ENCODE measurements at regions not wholly inside any gene's neighbourhood (a gene's known extent, or its start where the extent isn't known, plus 50 kb on each side); places are given as distances from the start of the nearest gene placed in this dataset.

DNA sequence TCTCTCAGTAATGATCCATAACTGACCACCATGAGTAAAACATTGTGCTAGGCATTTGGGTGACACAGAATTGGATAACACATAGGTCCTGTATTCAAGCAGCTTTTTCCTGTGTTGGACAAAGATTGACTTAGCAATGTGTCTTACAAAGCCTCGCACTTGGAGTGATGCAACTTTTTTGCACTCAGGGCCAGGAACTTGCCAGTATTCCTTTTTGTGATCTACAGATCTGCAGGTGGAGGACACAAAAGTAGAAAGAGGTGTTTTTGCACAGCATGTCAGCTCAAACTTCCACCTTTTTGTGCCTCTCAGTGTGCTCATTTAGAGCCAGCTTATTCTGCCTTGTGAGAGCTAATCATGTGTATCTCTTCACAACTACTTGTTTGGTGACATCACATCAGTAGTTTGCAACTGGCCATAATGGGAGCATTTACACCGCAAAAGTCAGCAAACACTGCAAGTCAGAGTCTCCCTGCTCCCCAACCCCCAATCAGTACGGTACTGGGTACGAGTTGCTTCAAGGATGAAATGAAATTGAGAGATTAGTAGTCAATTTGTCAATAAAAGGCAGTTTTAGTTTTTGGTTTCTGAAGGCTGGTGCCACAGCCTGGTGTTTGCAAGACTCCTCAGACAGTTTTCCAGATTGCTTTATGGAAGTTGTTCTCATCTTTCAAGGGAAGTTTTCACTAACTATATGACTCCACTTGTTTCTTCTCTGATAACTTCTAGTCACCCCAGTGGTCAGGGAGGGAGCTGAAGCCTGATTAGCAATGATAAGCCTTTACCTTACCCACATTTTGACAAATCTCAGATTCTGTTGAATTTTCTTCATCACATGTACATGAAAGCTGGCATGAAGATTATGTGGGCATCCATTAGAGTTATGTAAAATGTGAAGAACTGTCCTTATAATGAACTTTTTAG lies 149.1 kb downstream of the PDCD6IP start:
- intact Hi-C loops (cut with DNase I; ENCODE audit: low total_unique reads): no loop called here
- WGBS, 2 donors: 71 to 76% methylated on average over 4 of the region's 4 CpGs
- no peak for DNase-seq (ENCODE audit: low spot score in 2 of 2)
- H3K4me3 ChIP-seq (ENCODE audit: low read depth, poor library complexity, severe bottlenecking): no peak overlapping the region
- TF ChIP-seq POLR2A (IDR thresholded peaks at IDR 0.05): no peak
- TF ChIP-seq CTCF (IDR thresholded peaks at IDR 0.05): no peak

DNA sequence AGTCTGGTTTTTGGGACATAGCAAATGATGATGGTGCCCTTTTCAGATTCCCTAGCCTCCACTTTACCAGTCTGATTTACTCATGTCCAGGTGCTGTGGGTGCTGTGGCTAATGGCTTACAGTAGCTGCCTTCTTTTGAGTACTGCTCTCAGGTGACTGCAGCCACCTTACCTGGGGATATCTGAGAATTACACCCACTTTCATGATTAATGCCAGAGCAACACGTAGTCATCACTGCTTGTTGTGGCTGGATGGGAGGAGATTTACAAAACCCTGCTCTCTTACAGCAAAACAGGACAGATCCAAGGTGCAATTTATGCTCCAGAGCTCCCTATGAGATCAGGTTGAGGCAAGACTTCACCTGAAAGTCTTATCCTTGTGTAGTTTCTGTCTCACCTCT lies 150.6 kb downstream of the PDCD6IP start:
- intact Hi-C loops (cut with DNase I; ENCODE audit: low total_unique reads): no loop called here
- DNase-seq (ENCODE audit: low spot score in 2 of 2): no peak
- no peak for TF ChIP-seq POLR2A (IDR thresholded peaks at IDR 0.05)
- no peak for TF ChIP-seq CTCF (IDR thresholded peaks at IDR 0.05)
- 17 to 39% methylated on average over 1 of the region's 1 CpG for WGBS, 2 donors
- H3K4me3 ChIP-seq (ENCODE audit: low read depth, poor library complexity, severe bottlenecking): no peak overlapping the region

DNA sequence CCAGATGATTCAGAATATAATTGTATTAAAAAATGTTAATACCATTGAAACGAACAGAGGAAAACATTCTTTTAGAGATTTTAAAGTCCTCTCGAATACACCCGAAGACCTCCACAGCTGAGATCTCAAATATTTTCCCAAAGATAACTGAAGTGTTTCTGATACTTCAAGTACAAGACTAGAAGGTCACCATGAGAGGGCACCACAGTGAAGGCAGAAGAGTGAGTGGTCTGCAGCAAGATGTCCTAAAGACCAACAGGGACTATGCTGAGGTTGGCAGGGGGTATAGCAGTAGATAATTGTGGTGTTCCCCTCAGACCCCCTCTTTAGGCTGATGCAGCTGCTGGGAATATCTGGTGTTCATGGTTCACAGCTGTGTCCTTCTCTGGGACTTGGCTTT lies 156.5 kb downstream of the PDCD6IP start:
- H3K4me3 ChIP-seq (ENCODE audit: low read depth, poor library complexity, severe bottlenecking): no peak overlapping the region
- DNase-seq (ENCODE audit: low spot score in 2 of 2): no peak
- intact Hi-C loops (cut with DNase I; ENCODE audit: low total_unique reads): no loop called here
- TF ChIP-seq CTCF (IDR thresholded peaks at IDR 0.05) (no peak), POLR2A (IDR thresholded peaks at IDR 0.05) (no peak)
- 84 to 86% methylated on average over 3 of the region's 3 CpGs for WGBS, 2 donors

DNA sequence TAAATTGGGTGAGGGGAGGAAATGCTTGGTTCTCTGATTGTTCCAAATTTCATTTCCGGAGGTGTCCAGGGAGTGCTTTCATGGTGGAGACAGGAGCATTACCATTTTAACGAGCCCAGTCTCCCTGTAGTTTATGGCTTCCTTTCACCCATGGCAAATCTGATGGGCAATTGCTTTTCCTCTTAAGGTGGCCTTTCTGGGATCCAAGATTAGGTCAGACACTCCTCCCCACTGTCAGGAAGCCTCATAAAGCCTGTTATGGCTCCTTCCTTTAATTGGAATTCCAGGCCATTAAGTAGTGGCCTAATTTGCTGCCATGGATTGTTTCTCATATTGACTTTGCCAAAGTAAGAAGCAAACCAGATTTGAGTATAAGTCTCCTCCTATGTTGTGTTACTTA lies 157.8 kb downstream of the PDCD6IP start:
- 33 to 34% methylated on average over 2 of the region's 2 CpGs for WGBS, 2 donors
- intact Hi-C loops (cut with DNase I; ENCODE audit: low total_unique reads): no loop called here
- no peak for TF ChIP-seq CTCF (IDR thresholded peaks at IDR 0.05)
- H3K4me3 ChIP-seq (ENCODE audit: low read depth, poor library complexity, severe bottlenecking): no peak overlapping the region
- DNase-seq (ENCODE audit: low spot score in 2 of 2): no peak

DNA sequence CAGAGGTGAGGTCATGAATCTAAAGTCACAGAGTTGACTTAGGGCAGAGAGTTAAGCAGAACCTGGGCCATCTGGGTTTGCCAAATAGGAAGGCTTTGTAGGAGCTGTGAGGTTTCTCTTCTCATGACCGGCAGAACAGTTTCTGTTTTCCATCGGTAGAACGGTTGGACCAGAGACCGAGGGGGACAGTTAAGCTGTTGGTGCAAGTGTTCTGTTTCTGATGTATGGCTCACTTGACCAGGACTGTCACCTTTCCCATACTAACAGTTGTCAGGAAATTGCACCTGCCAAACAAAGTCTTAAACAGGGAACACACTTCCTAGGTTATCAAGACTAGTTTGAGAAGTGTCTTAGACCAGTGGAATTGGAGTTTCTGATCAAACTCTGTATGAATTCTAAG lies 158.3 kb downstream of the PDCD6IP start:
- intact Hi-C loops (cut with DNase I; ENCODE audit: low total_unique reads): no loop called here
- 80 to 81% methylated on average over 4 of the region's 4 CpGs for WGBS, 2 donors
- H3K4me3 ChIP-seq (ENCODE audit: low read depth, poor library complexity, severe bottlenecking): no peak overlapping the region
- TF ChIP-seq POLR2A (IDR thresholded peaks at IDR 0.05) (no peak), CTCF (IDR thresholded peaks at IDR 0.05) (no peak)
- no peak for DNase-seq (ENCODE audit: low spot score in 2 of 2)

GRCh38 chr3:33957176-33957575 lies 158.7 kb downstream of the PDCD6IP start:
- DNase-seq (ENCODE audit: low spot score in 2 of 2): no peak
- no peak for TF ChIP-seq CTCF (IDR thresholded peaks at IDR 0.05)
- TF ChIP-seq POLR2A (IDR thresholded peaks at IDR 0.05): no peak
- intact Hi-C loops (cut with DNase I; ENCODE audit: low total_unique reads): no loop called here
- WGBS, 2 donors: 82 to 89% methylated on average over 5 of the region's 5 CpGs
- no peak overlapping the region for H3K4me3 ChIP-seq (ENCODE audit: low read depth, poor library complexity, severe bottlenecking)

Measured in lower leg skin (tissue), 4 donors.